HG02588 (cell line): ENCODE measurements at regions not wholly inside any gene's neighbourhood (a gene's known extent, or its start where the extent isn't known, plus 50 kb on each side); places are given as distances from the start of the nearest gene placed in this dataset.

Experiments used
- ATAC-seq: cut with Tn5 transposase; IDR thresholded peaks from one replicate; pipeline ENCODE4 v1.9.1; 2021; ENCODE audit warnings: mild to moderate bottlenecking, moderate library complexity; ENCODE audit not compliant: unreplicated experiment

GRCh38 chr15:100734586-100734985 is 132.2 kb downstream of the ASB7 start:
- no peak for ATAC-seq

DNA sequence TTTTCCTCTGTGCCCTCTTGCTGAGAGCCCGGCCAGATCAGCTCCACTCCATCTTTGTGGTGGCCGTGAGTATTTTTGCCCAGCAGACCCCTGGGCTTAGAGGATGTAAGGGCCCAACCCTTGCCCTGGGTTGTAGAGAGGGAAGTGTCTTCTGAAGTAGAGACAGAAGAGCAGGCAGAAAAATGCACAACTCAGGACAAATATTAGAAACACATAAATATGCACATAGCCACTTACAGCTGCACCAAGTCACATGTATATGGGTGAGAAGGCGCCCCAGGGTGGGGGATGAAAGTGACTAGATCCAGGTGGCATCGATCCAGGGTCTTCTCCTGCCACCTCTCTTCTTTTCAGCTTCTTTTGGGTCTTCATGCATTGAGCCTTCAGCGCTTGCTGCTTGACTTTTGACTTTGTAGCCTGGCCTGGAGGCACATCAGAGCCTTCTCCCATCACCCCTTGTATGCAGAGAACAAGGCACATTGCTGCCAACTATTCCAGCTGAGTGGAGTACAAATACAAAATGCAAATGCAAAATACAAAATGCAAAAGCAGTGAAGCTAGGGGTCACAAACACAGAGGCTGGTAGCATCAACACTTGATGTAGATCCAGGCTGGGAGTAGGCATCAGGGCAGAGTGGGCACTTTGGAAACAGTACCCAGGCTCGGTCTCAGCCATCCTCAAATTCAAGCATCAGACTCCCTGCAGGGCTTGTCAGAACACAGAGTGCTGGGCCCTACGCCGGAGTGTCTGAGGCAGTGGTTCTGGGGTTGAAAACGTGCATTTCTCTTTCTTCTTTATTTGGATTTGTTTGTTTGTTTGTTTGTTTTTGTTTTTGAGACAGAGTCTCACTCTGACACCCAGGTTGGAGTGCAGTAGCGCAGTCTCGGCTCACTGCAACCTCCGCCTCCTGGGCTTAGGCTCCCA is 133.0 kb downstream of the ASB7 start:
- no peak for ATAC-seq

DNA sequence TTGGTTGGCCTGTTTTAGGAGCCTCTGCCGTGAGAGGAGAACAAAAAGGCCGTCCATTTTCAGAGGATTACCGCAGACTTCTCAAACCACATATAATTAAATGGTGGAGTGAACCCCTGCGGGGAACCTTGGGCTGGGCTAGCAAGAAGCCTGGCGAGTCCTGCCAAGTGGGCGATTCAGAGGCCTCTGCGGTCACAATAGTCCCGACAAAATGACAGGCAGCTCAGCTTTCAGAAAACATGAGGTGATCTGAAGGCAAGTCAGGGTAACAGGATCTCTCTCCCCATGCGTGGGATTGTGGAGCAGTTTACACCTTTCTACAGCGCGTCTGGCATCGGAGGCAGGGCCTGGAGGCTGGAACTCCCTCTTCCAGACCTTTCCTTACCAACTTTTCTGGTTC is 134.8 kb downstream of the ASB7 start:
- no peak for ATAC-seq

- no peak for ATAC-seq
These were observed 136.2 kb downstream of the ASB7 start for GRCh38 chr15:100738614-100739013.

- ATAC-seq = no peak
These were observed 137.7 kb downstream of the ASB7 start for GRCh38 chr15:100740138-100740537.

- no peak for ATAC-seq
These were observed 128.0 kb upstream of the ALDH1A3 start for GRCh38 chr15:100751585-100751984.

GRCh38 chr15:100753503-100753902 is 126.1 kb upstream of the ALDH1A3 start:
- no peak for ATAC-seq

DNA sequence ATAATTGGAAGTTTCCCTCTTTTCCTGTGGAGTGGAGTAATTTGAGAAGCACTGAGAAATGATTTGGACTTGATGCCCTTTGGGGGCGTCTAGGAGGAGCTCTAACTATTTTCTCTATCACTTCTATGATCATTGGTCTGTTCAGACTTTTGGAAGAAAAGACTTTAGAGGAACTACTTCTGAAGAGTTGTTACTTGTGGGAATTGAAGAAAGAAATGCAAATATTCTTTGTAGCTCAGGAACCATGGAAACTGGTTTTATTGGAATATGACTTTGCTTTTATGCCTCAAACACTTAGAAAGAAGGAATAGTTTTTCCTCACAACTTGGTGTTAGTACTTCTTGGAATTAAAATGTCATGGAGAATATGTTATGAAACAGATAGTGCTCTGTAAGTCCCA is 122.0 kb upstream of the ALDH1A3 start:
- ATAC-seq = no peak

GRCh38 chr15:100758555-100758954 is 121.1 kb upstream of the ALDH1A3 start:
- ATAC-seq = no peak

DNA sequence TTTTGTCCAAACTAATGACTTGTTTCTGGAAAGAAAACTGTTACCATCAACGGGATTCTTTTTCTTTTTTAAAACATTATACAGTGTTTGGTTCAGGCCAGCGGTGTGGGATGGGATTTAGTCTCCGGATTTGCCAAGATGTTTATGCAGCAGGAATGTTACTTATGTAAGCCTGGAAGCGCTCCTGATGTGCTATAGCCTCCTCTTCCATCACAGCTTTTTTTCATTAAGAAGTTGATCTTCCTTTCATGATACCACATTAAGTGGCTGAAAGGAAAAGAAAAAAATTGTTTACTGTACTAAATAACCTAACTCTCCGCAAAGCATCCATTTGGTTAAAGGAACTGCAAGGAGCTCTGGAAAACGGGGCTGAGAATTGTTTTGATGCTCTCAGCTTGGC is 120.5 kb upstream of the ALDH1A3 start:
- ATAC-seq = no peak

DNA sequence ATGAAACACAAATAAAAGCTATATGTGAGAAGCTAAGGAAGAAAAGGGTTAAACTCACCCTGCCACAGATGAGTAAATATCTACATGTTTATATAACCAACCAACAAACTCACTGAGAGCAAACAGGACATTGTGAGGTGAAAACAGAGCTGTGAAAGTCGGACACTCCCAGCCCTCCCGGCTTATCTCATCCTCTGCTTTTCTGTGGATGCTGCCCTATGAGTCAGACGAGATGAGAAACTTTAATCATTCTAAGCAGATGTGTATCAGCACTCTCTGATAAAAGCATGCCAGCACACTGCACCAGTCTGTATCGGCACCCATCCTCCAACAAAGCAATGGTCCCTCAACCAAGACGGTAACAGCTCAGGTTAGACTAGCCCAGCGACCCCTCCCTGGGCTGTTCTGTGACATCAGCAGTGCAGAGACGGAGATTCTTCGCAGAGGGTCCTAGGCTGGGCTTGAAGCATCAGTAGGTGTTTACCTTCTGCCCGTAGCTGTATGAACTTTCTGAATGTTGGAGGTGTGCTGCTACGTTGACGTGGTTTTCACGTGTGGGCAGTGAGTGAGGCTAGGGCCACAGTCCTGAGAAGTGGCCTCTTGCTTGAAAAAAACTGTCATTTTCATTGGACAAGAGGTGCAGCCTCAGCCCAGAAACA is 119.8 kb upstream of the ALDH1A3 start:
- no peak for ATAC-seq

- ATAC-seq = no peak
These were observed 119.2 kb upstream of the ALDH1A3 start for GRCh38 chr15:100760357-100760903.

- no peak for ATAC-seq
These were observed 118.2 kb upstream of the ALDH1A3 start for GRCh38 chr15:100761290-100761935.

DNA sequence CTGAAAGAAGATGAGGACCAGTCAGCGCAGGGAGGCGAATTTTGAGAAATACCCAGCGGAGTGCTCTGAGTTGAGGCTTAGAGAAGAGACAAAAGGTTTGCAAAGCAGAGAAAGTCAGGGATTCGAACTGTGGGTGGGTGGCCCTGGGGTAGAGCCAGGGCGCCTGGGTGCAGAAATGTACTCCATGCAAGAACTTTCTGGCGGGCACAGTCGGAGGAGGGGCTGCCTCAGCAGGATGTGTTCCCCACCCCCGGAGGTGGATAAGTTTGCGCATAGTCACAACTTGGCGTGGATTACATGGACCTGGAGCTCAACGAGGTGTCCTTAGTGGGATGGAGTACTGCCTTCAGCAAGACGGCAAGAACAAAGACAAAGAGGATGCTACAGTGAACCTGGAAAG is 117.3 kb upstream of the ALDH1A3 start:
- no peak for ATAC-seq

DNA sequence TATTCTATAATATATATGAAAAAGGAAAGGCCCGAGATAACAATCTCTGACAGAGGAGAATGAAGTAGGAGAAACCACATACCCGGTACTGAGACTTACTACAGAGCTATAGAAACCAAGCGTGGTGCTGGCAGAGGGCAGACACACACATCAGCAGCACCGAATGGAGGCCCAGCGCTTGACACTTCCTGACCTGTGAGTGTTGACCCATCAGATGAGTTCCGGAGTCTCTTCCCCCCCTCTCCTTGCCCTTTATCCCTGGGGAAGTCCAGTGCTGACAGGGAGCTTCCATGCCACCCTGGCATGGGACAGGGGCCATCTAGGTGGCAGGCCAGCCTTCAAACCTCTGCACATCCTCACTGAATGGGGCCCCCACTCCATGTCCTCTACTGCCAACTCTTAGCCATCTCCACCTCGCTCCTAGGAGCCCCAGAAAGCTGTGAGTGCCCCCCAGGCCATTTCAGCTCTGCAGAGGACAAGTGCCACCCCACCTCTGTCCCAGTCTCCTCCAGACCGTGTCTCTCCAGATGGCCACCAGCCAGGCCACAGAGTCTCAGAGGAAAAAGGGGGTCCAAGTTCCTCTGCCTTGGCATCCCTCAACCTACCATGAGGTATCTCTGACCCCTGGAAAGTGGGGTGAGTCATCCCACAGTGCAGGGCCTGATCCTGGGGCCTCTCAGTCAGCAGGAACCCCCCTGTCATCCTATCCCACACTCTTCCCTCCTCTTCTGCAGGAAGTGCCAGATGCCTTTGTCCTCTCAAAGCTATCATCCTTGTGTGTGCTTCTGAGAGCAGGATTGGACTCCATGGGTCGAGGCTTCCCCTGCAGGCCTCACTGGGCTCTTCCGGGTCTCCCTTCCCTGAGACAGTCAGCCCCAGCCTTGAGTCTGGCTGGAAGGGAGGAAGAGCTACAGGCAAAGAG is 116.5 kb upstream of the ALDH1A3 start:
- no peak for ATAC-seq

- ATAC-seq = no peak
These were observed 115.5 kb upstream of the ALDH1A3 start for GRCh38 chr15:100763835-100764750.

DNA sequence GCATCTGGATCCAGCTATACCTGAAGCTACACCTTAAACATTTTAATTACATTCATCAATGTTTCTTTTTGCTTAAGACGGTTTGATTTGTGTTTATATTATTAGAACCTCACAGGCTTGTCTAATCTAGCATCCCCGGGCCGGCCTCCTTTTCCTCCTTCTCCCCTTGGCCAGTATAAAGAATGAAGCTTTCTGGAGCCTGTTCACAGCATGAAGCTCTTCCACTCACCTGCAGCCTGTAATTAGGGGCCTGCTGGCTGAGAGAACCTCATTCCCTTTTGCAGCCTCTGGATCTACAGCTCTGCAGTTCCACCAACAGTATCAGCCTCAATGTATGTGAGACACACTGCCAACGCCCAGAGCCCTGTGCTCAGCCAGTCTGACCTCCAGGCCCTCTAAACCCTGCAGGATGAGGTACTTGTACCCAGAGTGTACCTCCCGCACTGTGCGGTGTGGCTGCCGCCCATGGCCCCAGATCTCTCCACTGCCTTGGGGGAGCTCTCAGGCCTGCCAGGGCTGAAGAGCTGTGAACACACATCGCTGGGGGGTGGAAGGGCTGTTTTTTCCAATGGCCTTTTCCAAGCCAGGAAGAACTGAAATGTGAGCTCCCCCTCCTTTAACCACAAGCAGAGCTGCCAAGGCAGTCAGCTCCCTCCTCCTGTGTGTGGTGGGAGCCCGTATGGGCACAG is 114.7 kb upstream of the ALDH1A3 start:
- ATAC-seq = no peak

DNA sequence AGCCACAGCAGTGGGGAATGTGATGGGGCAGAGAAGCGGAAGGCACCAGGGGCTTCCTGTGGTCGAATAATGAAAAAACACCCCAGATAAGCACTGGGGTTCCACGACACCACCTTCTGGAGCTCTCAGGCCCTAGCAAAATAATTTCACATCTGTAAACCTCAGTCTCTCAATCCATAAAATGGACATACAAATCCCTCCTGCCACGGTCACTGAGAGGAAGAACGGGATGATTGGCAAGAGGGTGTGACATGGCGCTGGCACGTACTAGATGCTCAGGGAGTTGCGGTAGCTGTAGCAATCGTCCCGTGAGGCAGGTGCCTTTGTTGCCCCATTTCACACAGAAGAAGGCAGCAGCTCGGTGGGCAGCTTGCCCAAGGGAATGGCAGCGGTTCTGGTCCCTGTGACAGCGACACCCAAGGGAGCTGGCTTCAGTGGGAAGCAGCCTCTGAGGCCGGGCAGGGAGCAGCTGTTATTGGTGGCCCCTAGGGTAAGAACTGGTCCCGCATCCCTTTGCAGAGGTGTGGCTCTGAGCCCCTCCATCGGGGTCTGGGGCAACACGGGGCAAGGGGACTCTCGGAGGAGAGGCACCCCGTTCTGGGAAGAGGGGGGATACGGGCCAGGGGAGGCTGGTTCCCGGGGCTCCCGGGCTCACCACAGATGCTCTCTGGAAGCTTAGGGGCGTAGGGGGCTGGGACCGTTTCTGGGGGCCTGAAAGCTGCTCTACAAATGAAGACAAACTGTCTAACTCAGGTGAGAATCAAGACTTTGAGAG is 114.0 kb upstream of the ALDH1A3 start:
- no peak for ATAC-seq
